Left cardiac atrium (tissue), 4 donors: ENCODE measurements at regions not wholly inside any gene's neighbourhood (a gene's known extent, or its start where the extent isn't known, plus 50 kb on each side); places are given as distances from the start of the nearest gene placed in this dataset.

Experiments
- ATAC-seq, 2 donors: fragments of 200-7000 bp; cut with Tn5 transposase; one replicate each; pipeline ENCODE4 v1.9.1; 2020; ENCODE audit warnings: mild to moderate bottlenecking in 2 of 2, moderate library complexity in 2 of 2
- DNase-seq: peaks from one replicate; pipeline ENCODE4 v3.0.0-alpha.2; 2020
- intact Hi-C, 2 donors: fragments of 100-400 bp; cut with DNase I; formaldehyde crosslinking; loops; one replicate each; pipeline versions ENCODE4 v1.14.1 to v1.15.1; 2022 to 2023
- donor health status: DM: no; HTN: yes; CAD: no.
- donor health status: DM: no; HTN: yes; CAD: no; lungs with severe emphysema.
- donor health status: DM: yes; HTN: yes; CAD: no.
- donor health status: Dilated cardiomyopathy.

- DNase-seq (no peak), ATAC-seq (no peak)
- intact Hi-C loops = no loop called here
Measured at GRCh38 chr2:129135017-129135416, 816.3 kb upstream of the HS6ST1 start.

- no peak for ATAC-seq
- intact Hi-C loops = no loop called here
- DNase-seq = no peak
Measured at GRCh38 chr2:129139380-129139779, 820.7 kb upstream of the HS6ST1 start.

GRCh38 chr2:129142465-129142864 is 823.8 kb upstream of the HS6ST1 start:
- ATAC-seq = no peak
- intact Hi-C loops = no loop called here
- DNase-seq = no peak

- ATAC-seq (no peak), DNase-seq (no peak)
- intact Hi-C loops = no loop called here
Measured at GRCh38 chr2:129144082-129144791, 825.6 kb upstream of the HS6ST1 start.

GRCh38 chr2:129152514-129152913 is 827.0 kb upstream of the RAB6C start:
- DNase-seq (no peak), ATAC-seq (no peak)
- intact Hi-C loops = no loop called here

- DNase-seq (no peak), ATAC-seq (no peak)
- intact Hi-C loops = no loop called here
Measured at GRCh38 chr2:129160879-129161278, 818.6 kb upstream of the RAB6C start.

GRCh38 chr2:129164220-129164949 is 815.1 kb upstream of the RAB6C start:
- intact Hi-C loops = no loop called here
- DNase-seq (no peak), ATAC-seq (no peak)

- intact Hi-C loops = no loop called here
Measured at GRCh38 chr2:129165006-129165405, 814.5 kb upstream of the RAB6C start.

GRCh38 chr2:129167456-129167855 is 812.0 kb upstream of the RAB6C start:
- no peak for ATAC-seq
- intact Hi-C loops = no loop called here
- DNase-seq = no peak

More at GRCh38 chr2:129165006-129165405, 814.5 kb upstream of the RAB6C start:
- DNase-seq (no peak), ATAC-seq (peak in 1 of 2 donors; percentile 44)

GRCh38 chr2:129170570-129170969 is 808.9 kb upstream of the RAB6C start:
- no peak for ATAC-seq
- intact Hi-C loops = no loop called here
- DNase-seq = no peak

GRCh38 chr2:129174143-129174542 is 805.3 kb upstream of the RAB6C start:
- intact Hi-C loops = no loop called here
- no peak for DNase-seq
- no peak for ATAC-seq

- intact Hi-C loops = no loop called here
- no peak for ATAC-seq
Measured at GRCh38 chr2:129175051-129175450, 804.4 kb upstream of the RAB6C start.

GRCh38 chr2:129176375-129176774 is 803.1 kb upstream of the RAB6C start:
- DNase-seq = no peak
- no peak for ATAC-seq
- intact Hi-C loops = no loop called here

More at GRCh38 chr2:129175051-129175450, 804.4 kb upstream of the RAB6C start:
- no peak for DNase-seq

GRCh38 chr2:129178356-129178755 is 801.1 kb upstream of the RAB6C start:
- intact Hi-C loops = no loop called here
- DNase-seq = peak; percentile 74
- peak; percentile 98 to 99 for ATAC-seq

- intact Hi-C loops = no loop called here
- ATAC-seq (no peak), DNase-seq (no peak)
Measured at GRCh38 chr2:129179199-129179598, 800.3 kb upstream of the RAB6C start.

GRCh38 chr2:129180124-129180716 is 799.2 kb upstream of the RAB6C start:
- ATAC-seq (no peak), DNase-seq (no peak)
- intact Hi-C loops = no loop called here

- intact Hi-C loops = no loop called here
- no peak for DNase-seq
- ATAC-seq = no peak
Measured at GRCh38 chr2:129181433-129181832, 798.0 kb upstream of the RAB6C start.

GRCh38 chr2:129181963-129182362 is 797.5 kb upstream of the RAB6C start:
- intact Hi-C loops = no loop called here
- no peak for ATAC-seq
- no peak for DNase-seq

- ATAC-seq (no peak), DNase-seq (no peak)
- intact Hi-C loops = no loop called here
Measured at GRCh38 chr2:129187343-129187742, 792.1 kb upstream of the RAB6C start.

- DNase-seq (no peak), ATAC-seq (no peak)
- intact Hi-C loops = no loop called here
Measured at GRCh38 chr2:129188451-129188850, 791.0 kb upstream of the RAB6C start.
